Esophagus muscularis mucosa (tissue), 4 donors: ENCODE measurements at regions not wholly inside any gene's neighbourhood (a gene's known extent, or its start where the extent isn't known, plus 50 kb on each side); places are given as distances from the start of the nearest gene placed in this dataset.

Source experiments
- DNase-seq: peaks from one replicate; pipeline ENCODE4 v3.0.0-alpha.2; 2017; ENCODE audit errors: extremely low spot score
- H3K27ac ChIP-seq, 4 donors: fragments of 200-600 bp; sonication (generic); replicated peaks in 1 of 4; 1 replicate in 3 of 4; 2 replicates in 1 of 4; pipeline ENCODE4 v1.5.1; 2016 to 2019; ENCODE audit warnings: mild to moderate bottlenecking in 1 of 4
- H3K27me3 ChIP-seq, 4 donors: fragments of 200-600 bp; sonication (generic); one replicate each; pipeline versions ENCODE4 v1.5.1 to v1.6.0; 2016 to 2019
- H3K36me3 ChIP-seq, 4 donors: fragments of 200-600 bp; sonication (generic); one replicate each; pipeline ENCODE4 v1.5.1; 2016 to 2019
- H3K4me1 ChIP-seq, 4 donors: fragments of 200-600 bp; sonication (generic); one replicate each; pipeline ENCODE4 v1.5.1; 2016 to 2019
- H3K4me3 ChIP-seq, 4 donors: fragments of 200-600 bp; sonication (generic); 1 replicate in 2 of 4; 2 replicates in 2 of 4; pipeline ENCODE4 v1.5.1; 2016 to 2019; ENCODE audit warnings: mild to moderate bottlenecking in 4 of 4, moderate library complexity in 1 of 4
- H3K9me3 ChIP-seq, 4 donors: fragments of 200-600 bp; sonication (generic); 1 replicate in 3 of 4; 2 replicates in 1 of 4; pipeline ENCODE4 v1.5.1; 2016 to 2019
- EP300 ChIP-seq: sonication (generic); formaldehyde crosslinking; IDR thresholded peaks from one replicate; pipeline ENCODE4 v1.6.1; 2017; ENCODE audit warnings: antibody characterized with exemption
- POLR2A ChIP-seq: fragments of 450-650 bp; IDR thresholded peaks from one replicate; pipeline ENCODE4 v1.6.1; 2017; ENCODE audit warnings: antibody characterized with exemption, moderate library complexity, mild to moderate bottlenecking, low read depth
- POLR2AphosphoS5 ChIP-seq, 2 donors: sonication (generic); formaldehyde crosslinking; IDR thresholded peaks; one replicate each; pipeline ENCODE4 v1.6.1; 2017; ENCODE audit warnings: antibody characterized with exemption in 2 of 2
- WGBS: methylation state at CpG from one replicate; pipeline ENCODE4 v1.1.5; 2018; 5-methylcytosine and 5-hydroxymethylcytosine counted together
- intact Hi-C: fragments of 100-400 bp; cut with DNase I; formaldehyde crosslinking; loops from one replicate; pipeline ENCODE4 v1.15.1; 2023
- TF ChIP-seq, protein P1 (sequence below), 3 experiments: fragments of 200-600 bp in 2 of 3; fragments of 450-650 bp in 1 of 3; sonication (generic) in 2 of 3; IDR thresholded peaks; one replicate each; pipeline ENCODE4 v1.5.1; 2017 to 2019; ENCODE audit warnings: antibody characterized with exemption in 3 of 3, mild to moderate bottlenecking in 2 of 3, moderate library complexity in 1 of 3

DNA sequence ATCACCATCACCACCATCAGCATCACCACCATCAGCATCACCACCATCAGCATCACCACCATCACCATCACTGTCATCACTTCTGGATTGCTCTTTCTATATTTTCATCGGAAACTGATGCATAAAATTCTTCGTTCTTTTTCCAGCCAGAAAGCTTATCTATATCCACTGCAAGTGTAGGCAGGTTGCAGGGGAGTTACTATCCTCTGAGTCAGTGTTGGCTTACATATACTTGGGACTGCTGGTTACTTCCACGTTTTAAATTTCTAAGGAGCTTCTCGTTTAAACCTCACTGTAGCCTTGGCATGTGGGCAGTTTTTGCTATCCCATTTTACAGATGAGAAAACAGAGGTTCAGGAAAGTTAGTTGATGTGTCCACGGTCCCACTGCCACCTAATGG, 66.1 kb downstream of the FOXL3 start:
- peaks cover 0 to 56% (median 6%) of the 10 kb centered on the region in 4 donors for H3K27me3 ChIP-seq
- DNase-seq, result no peak
- no peak overlapping the region for H3K27ac ChIP-seq
- whole genome bisulfite sequencing, result 72% methylated on average over 5 of the region's 5 CpGs
- H3K4me1 ChIP-seq, result peaks cover 0 to 9% (median 5%) of the 10 kb centered on the region in 4 donors
- intact Hi-C loops, result no loop called here
- H3K4me3 ChIP-seq, result no peak overlapping the region
- peaks cover 0 to 8% (median 7%) of the 10 kb centered on the region in 4 donors for H3K9me3 ChIP-seq
- no peak for TF ChIP-seq EP300
- TF ChIP-seq POLR2A, result no peak
- TF ChIP-seq, protein P1, sequence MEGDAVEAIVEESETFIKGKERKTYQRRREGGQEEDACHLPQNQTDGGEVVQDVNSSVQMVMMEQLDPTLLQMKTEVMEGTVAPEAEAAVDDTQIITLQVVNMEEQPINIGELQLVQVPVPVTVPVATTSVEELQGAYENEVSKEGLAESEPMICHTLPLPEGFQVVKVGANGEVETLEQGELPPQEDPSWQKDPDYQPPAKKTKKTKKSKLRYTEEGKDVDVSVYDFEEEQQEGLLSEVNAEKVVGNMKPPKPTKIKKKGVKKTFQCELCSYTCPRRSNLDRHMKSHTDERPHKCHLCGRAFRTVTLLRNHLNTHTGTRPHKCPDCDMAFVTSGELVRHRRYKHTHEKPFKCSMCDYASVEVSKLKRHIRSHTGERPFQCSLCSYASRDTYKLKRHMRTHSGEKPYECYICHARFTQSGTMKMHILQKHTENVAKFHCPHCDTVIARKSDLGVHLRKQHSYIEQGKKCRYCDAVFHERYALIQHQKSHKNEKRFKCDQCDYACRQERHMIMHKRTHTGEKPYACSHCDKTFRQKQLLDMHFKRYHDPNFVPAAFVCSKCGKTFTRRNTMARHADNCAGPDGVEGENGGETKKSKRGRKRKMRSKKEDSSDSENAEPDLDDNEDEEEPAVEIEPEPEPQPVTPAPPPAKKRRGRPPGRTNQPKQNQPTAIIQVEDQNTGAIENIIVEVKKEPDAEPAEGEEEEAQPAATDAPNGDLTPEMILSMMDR (IDR thresholded peaks at IDR 0.05), result no peak
- TF ChIP-seq POLR2AphosphoS5 (IDR thresholded peaks at IDR 0.05), result no peak
- H3K36me3 ChIP-seq, result no peaks in the 10 kb centered on the region

DNA sequence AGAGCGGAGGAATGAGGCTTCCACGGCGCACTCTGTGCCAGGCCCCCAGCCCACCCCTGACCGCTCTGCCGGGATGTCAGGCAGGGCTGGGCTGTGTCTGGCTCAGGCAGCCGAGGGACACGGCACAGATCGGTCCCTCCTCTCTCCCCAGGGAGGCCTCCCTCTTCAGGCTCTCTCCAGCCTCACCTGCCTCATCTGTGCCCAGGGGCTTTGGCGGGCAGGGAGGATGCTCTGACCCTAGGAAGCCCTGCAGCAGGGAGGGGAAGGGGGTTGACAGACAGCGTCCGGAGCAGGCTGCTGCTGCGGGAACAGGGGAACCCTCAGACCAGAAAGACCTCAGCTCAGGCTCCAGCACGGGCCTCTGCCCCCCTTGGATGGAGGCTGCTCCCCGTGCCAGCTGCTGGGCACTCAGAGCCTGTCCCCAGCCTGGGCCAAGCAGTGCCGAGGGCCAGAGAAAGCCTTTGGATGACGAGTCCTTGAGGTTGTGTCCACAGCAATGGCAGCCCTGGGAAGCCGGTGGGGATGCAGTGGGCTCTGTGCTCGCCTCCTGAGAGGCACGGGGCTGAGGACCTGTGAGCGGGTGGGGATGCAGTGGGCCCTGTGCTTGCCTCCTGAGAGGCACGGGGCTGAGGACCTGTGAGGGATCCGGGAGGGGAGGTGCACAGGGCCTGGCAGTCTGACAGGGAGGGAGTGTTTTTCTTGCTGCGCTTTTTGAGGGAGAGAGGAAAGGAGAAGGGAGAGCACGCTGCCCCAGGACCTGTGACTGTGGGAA, 66.9 kb downstream of the FOXL3 start:
- intact Hi-C loops, result no loop called here
- whole genome bisulfite sequencing, result 79% methylated on average over 8 of the region's 24 CpGs
- Histone ChIP-seq H3K27ac (no peak overlapping the region), H3K27me3 (peaks cover 0 to 55% (median 6%) of the 10 kb centered on the region in 4 donors), H3K4me3 (no peak overlapping the region), H3K4me1 (peaks cover under 1 to 12% (median 6%) of the 10 kb centered on the region in 4 donors), H3K36me3 (no peaks in the 10 kb centered on the region), H3K9me3 (peaks cover 0 to 8% (median 7%) of the 10 kb centered on the region in 4 donors)
- no peak for TF ChIP-seq POLR2AphosphoS5 (IDR thresholded peaks at IDR 0.05)
- TF ChIP-seq EP300, result no peak
- no peak for TF ChIP-seq POLR2A
- TF ChIP-seq, protein P1 (IDR thresholded peaks at IDR 0.05), result no peak
- DNase-seq, result no peak

DNA sequence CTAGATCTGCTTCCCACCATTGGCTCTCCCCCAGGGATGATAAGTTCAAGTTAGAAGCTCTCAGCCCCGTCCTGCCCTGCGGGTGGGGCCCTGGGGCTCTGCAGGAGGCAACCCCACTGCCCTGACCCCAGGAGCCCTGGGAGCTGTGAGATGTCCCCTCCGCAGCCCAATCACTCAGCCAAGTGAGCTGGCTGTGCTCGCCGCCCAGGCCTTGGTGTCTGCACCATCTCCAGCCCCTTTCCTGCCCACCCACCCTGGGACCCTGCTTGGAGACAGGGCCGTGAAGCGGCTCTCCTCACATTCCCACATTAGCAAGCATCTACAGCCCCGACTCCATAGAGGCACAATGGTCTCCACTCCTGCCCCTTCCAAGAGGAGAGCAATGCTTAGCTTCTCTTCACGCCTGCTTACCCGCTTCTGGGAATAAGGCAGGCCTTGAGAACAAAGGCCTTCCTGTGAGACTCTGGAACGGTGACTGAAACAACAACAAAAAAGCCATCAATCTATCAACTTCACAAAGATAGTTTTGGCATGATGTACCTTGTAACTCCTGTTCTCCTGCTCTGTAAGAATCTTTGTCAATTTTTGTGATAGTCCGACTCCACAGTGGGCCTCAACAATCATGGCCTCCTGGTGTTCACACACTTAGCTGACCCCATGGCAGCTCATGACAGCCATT, 67.7 kb downstream of the FOXL3 start:
- 81% methylated on average over 12 of the region's 12 CpGs for WGBS

DNA sequence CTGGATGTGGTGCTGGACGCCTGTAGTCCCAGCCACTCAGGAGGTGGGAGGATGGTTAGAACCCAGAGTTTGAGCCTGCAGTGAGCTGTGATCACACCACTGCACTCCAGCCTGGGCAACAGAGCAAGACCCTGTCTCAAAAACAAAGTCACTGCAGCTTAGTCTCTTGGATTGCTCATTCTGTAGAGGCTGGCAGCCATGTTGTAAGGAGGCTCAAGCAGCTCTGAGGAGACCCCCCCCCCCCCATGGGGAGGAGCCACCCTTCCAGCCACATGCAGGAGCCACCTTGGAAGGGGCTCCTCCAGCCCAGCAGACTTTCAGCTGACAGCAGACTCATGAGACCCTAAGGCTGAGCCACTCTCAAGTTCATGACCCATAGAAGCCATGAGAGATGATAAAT, 68.4 kb downstream of the FOXL3 start:
- TF ChIP-seq POLR2A (no peak), POLR2AphosphoS5 (IDR thresholded peaks at IDR 0.05) (no peak), EP300 (no peak)
- TF ChIP-seq, protein P1 (IDR thresholded peaks at IDR 0.05), result no peak
- peaks cover 0 to 8% (median 7%) of the 10 kb centered on the region in 4 donors for H3K9me3 ChIP-seq
- H3K36me3 ChIP-seq, result no peaks in the 10 kb centered on the region
- H3K4me3 ChIP-seq, result no peak overlapping the region
- 83% methylated on average over 1 of the region's 1 CpG for WGBS
- H3K27ac ChIP-seq, result no peak overlapping the region
- no peak for DNase-seq
- intact Hi-C loops, result no loop called here
- peaks cover 0 to 47% (median 6%) of the 10 kb centered on the region in 4 donors for H3K27me3 ChIP-seq
- H3K4me1 ChIP-seq, result peaks cover under 1 to 19% (median 4%) of the 10 kb centered on the region in 4 donors

More for the DNA sequence above, 67.7 kb downstream of the FOXL3 start:
- H3K4me1 ChIP-seq, result peaks cover 3 to 19% (median 6%) of the 10 kb centered on the region in 4 donors
- peaks cover 0 to 47% (median 6%) of the 10 kb centered on the region in 4 donors for H3K27me3 ChIP-seq
- DNase-seq, result no peak
- H3K4me3 ChIP-seq, result no peak overlapping the region
- TF ChIP-seq, protein P1 (IDR thresholded peaks at IDR 0.05), result no peak
- TF ChIP-seq POLR2A (no peak), POLR2AphosphoS5 (IDR thresholded peaks at IDR 0.05) (no peak), EP300 (no peak)
- intact Hi-C loops, result no loop called here
- no peak overlapping the region for H3K27ac ChIP-seq
- H3K36me3 ChIP-seq, result no peaks in the 10 kb centered on the region
- peaks cover 0 to 8% (median 7%) of the 10 kb centered on the region in 4 donors for H3K9me3 ChIP-seq
